Stomach (tissue), 8 donors: ENCODE measurements at regions not wholly inside any gene's neighbourhood (a gene's known extent, or its start where the extent isn't known, plus 50 kb on each side); places are given as distances from the start of the nearest gene placed in this dataset.

Source experiments
- DNase-seq, 2 donors: peaks; one replicate each; pipeline versions ENCODE4 v3.0.0 to v3.0.0-alpha.2; 2013 to 2019
- H3K27ac ChIP-seq, 5 donors: fragments of 200-600 bp in 4 of 5; sonication (generic) in 4 of 5; one replicate each; pipeline ENCODE4 v1.5.1; 2013 to 2019; ENCODE audit warnings: mild to moderate bottlenecking in 1 of 5, moderate library complexity in 1 of 5
- H3K27me3 ChIP-seq, 3 donors: fragments of 200-600 bp; sonication (generic); one replicate each; pipeline ENCODE4 v1.5.1; 2017 to 2019; ENCODE audit warnings: mixed run types in 1 of 3
- H3K36me3 ChIP-seq, 4 donors: fragments of 200-600 bp; sonication (generic); 1 replicate in 3 of 4; 2 replicates in 1 of 4; pipeline ENCODE4 v1.5.1; 2016 to 2019
- H3K4me1 ChIP-seq, 4 donors: fragments of 200-600 bp; sonication (generic); one replicate each; pipeline ENCODE4 v1.5.1; 2016 to 2019
- H3K4me3 ChIP-seq, 4 donors: fragments of 200-600 bp; sonication (generic) in 3 of 4; one replicate each; pipeline ENCODE4 v1.5.1; 2016 to 2019; ENCODE audit warnings: mild to moderate bottlenecking in 1 of 4
- H3K9me3 ChIP-seq, 4 donors: fragments of 200-600 bp; sonication (generic); one replicate each; pipeline ENCODE4 v1.5.1; 2016 to 2019
- EP300 ChIP-seq: sonication (generic); formaldehyde crosslinking; IDR thresholded peaks from one replicate; pipeline ENCODE4 v1.6.1; 2017; ENCODE audit warnings: antibody characterized with exemption
- POLR2A ChIP-seq, 4 donors: fragments of 450-650 bp; IDR thresholded peaks; one replicate each; pipeline ENCODE4 v1.6.1; 2016; ENCODE audit warnings: antibody characterized with exemption in 4 of 4, control low read depth in 2 of 4, mild to moderate bottlenecking in 1 of 4, moderate library complexity in 1 of 4
- POLR2AphosphoS5 ChIP-seq, 3 donors: sonication (generic); formaldehyde crosslinking; IDR thresholded peaks; one replicate each; pipeline ENCODE4 v1.6.1; 2016; ENCODE audit warnings: antibody characterized with exemption in 3 of 3
- WGBS, 5 donors: extraction: QIAGEN DNeasy Blood & Tissue Kit in 3 of 5; methylation state at CpG; one replicate each; pipeline versions ENCODE4 v1.1.5 to v1.1.7; 2013 to 2018; 5-methylcytosine and 5-hydroxymethylcytosine counted together
- intact Hi-C: fragments of 100-400 bp; cut with DNase I; formaldehyde crosslinking; loops from one replicate; pipeline ENCODE4 v1.15.1; 2023; ENCODE audit warnings: low total_unique reads
- TF ChIP-seq, protein P1 (sequence below), 7 experiments: fragments of 450-650 bp in 4 of 7; fragments of 200-600 bp in 3 of 7; sonication (generic) in 3 of 7; IDR thresholded peaks; one replicate each; pipeline ENCODE4 v1.5.1; 2016 to 2019; ENCODE audit warnings: antibody characterized with exemption in 7 of 7, control low read depth in 2 of 7, mild to moderate bottlenecking in 1 of 7
- donor health status: healthy with polysubstance abuse.
- donor health status: Bipolar disorder and iron deficiency.
- donor health status: healthy.

DNA sequence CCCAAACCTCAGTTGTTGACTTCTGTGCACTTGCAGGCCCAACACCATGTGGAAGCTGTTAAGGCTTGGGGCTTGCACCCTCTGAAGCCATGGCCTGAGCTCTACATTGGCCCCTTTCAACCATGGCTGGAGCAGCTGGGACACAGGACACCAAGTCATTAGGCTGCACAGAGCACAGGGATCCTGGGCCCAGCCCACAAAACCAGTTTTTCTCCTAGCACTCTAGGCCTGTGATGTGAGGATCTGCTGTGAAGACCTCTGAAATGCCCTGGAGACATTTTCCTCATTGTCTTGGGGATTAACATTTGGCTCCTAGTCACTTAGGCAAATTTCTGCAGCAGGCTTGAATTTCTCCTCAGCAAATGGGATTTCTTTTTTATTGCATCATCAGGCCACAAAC lies 1255.7 kb downstream of the ZPLD1 start:
- Histone ChIP-seq H3K4me1 (no peaks in the 10 kb centered on the region), H3K4me3 (no peak overlapping the region), H3K36me3 (no peaks in the 10 kb centered on the region), H3K27ac (no peak overlapping the region), H3K27me3 (no peaks in the 10 kb centered on the region), H3K9me3 (peaks cover 0 to 21% (median 9%) of the 10 kb centered on the region in 4 donors)
- intact Hi-C loops, result no loop called here
- DNase-seq, result no peak
- no peak for TF ChIP-seq EP300
- TF ChIP-seq, protein P1, sequence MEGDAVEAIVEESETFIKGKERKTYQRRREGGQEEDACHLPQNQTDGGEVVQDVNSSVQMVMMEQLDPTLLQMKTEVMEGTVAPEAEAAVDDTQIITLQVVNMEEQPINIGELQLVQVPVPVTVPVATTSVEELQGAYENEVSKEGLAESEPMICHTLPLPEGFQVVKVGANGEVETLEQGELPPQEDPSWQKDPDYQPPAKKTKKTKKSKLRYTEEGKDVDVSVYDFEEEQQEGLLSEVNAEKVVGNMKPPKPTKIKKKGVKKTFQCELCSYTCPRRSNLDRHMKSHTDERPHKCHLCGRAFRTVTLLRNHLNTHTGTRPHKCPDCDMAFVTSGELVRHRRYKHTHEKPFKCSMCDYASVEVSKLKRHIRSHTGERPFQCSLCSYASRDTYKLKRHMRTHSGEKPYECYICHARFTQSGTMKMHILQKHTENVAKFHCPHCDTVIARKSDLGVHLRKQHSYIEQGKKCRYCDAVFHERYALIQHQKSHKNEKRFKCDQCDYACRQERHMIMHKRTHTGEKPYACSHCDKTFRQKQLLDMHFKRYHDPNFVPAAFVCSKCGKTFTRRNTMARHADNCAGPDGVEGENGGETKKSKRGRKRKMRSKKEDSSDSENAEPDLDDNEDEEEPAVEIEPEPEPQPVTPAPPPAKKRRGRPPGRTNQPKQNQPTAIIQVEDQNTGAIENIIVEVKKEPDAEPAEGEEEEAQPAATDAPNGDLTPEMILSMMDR (IDR thresholded peaks at IDR 0.05), result no peak
- no peak for TF ChIP-seq POLR2A (IDR thresholded peaks at IDR 0.05)
- no peak for TF ChIP-seq POLR2AphosphoS5 (IDR thresholded peaks at IDR 0.05)

DNA sequence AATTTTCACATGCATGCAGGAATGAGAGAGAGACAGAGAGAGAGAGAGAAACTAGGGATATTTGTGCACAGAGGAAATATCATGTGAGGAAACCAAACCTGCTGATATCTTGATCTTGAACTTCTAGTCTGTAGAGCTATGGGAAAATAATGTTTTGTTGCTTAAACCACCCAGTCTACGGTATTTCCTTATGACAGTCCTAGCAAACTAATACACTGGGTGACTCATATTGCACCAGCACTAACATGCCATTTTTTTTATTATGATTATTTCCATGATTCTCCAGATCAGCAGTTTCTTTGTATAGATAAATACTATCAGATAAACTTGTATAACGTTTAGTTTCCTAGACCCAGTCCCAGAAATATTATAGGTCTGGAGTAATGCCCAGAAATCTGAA lies 1259.0 kb downstream of the ZPLD1 start:
- TF ChIP-seq POLR2A (IDR thresholded peaks at IDR 0.05) (no peak), EP300 (no peak), POLR2AphosphoS5 (IDR thresholded peaks at IDR 0.05) (no peak)
- TF ChIP-seq, protein P1 (IDR thresholded peaks at IDR 0.05), result no peak
- 43 to 65% (median 50%) methylated on average over 2 of the region's 2 CpGs for WGBS, 5 donors
- peaks cover 0 to 21% (median 9%) of the 10 kb centered on the region in 4 donors for H3K9me3 ChIP-seq

DNA sequence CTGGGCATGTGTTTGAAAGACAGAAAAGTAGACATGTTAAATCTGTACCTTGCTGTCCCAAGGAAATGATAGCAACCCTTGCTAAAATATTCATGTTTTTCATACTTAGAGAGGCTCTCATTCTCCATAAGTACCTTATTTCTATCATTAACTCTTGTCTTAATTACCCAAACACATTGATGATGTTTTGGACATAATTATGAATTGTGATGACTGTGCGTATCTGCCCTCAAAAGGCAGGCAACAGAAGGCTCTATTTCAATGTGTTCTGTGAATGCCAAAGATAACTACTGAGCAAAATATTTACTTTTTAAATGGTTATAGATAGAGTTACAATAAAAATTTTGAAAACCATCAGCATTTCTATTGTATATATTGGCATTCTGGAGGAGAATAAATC lies 1263.8 kb downstream of the ZPLD1 start:
- Histone ChIP-seq H3K27ac (no peak overlapping the region), H3K4me3 (no peak overlapping the region), H3K36me3 (no peaks in the 10 kb centered on the region), H3K4me1 (no peaks in the 10 kb centered on the region), H3K27me3 (no peaks in the 10 kb centered on the region), H3K9me3 (no peaks in the 10 kb centered on the region)
- TF ChIP-seq POLR2AphosphoS5 (IDR thresholded peaks at IDR 0.05) (no peak), EP300 (no peak), POLR2A (IDR thresholded peaks at IDR 0.05) (no peak)
- TF ChIP-seq, protein P1 (IDR thresholded peaks at IDR 0.05), result no peak
- intact Hi-C loops, result no loop called here
- WGBS, 5 donors, result 84 to 100% (median 89%) methylated on average over 1 of the region's 1 CpG
- DNase-seq, result no peak

More for the DNA sequence above, 1259.0 kb downstream of the ZPLD1 start:
- no peaks in the 10 kb centered on the region for H3K4me1 ChIP-seq
- intact Hi-C loops, result no loop called here
- DNase-seq, result no peak
- H3K27ac ChIP-seq, result no peak overlapping the region
- H3K27me3 ChIP-seq, result no peaks in the 10 kb centered on the region
- H3K36me3 ChIP-seq, result no peaks in the 10 kb centered on the region
- no peak overlapping the region for H3K4me3 ChIP-seq

DNA sequence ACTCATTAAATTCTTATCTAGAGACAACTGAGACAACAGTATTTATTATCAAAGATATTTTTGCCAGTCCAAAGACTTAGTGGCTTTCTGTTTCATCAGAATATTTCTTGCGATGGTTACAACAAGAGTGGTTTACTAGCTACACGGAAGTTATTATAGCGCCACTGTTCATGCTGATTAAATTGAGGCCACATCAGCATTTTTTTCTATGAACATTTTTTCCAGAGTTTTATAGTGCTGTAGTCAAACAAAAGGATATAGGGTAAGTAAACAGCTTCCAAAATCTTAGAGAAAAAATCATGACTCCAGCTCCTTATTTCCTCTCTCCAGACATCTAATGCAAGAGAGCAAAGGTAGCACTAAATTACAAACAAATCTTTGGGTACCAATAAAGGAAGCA lies 1264.4 kb downstream of the ZPLD1 start:
- no peaks in the 10 kb centered on the region for H3K9me3 ChIP-seq
- intact Hi-C loops, result no loop called here
- H3K27ac ChIP-seq, result no peak overlapping the region
- WGBS, 5 donors, result 74 to 94% (median 92%) methylated on average over 3 of the region's 3 CpGs
- H3K4me3 ChIP-seq, result no peak overlapping the region
- H3K4me1 ChIP-seq, result no peaks in the 10 kb centered on the region
- DNase-seq, result no peak
- TF ChIP-seq, protein P1 (IDR thresholded peaks at IDR 0.05), result no peak
- no peak for TF ChIP-seq POLR2AphosphoS5 (IDR thresholded peaks at IDR 0.05)
- TF ChIP-seq POLR2A (IDR thresholded peaks at IDR 0.05), result no peak
- no peak for TF ChIP-seq EP300
- no peaks in the 10 kb centered on the region for H3K27me3 ChIP-seq
- H3K36me3 ChIP-seq, result no peaks in the 10 kb centered on the region
